Tibial artery (tissue), 4 donors: ENCODE measurements at regions not wholly inside any gene's neighbourhood (a gene's known extent, or its start where the extent isn't known, plus 50 kb on each side); places are given as distances from the start of the nearest gene placed in this dataset.

Experiments used
- DNase-seq, 2 donors: peaks; one replicate each; pipeline ENCODE4 v3.0.0-alpha.2; 2019
- H3K27ac ChIP-seq, 2 donors: fragments of 200-600 bp; sonication (generic) in 1 of 2; 1 replicate in 1 of 2; 2 replicates in 1 of 2; pipeline ENCODE4 v1.5.1; 2018 to 2019; ENCODE audit warnings: mild to moderate bottlenecking in 1 of 2
- H3K27me3 ChIP-seq, 2 donors: fragments of 200-600 bp; sonication (generic) in 1 of 2; one replicate each; pipeline versions ENCODE4 v1.5.1 to v1.6.0; 2016 to 2019
- H3K36me3 ChIP-seq, 3 donors: fragments of 200-600 bp; sonication (generic) in 2 of 3; one replicate each; pipeline ENCODE4 v1.5.1; 2016 to 2019; ENCODE audit warnings: mild to moderate bottlenecking in 2 of 3
- H3K4me1 ChIP-seq, 4 donors: fragments of 200-600 bp; sonication (generic) in 2 of 4; 1 replicate in 3 of 4; 2 replicates in 1 of 4; pipeline ENCODE4 v1.5.1; 2016 to 2019
- H3K4me3 ChIP-seq, 2 donors: fragments of 200-600 bp; sonication (generic) in 1 of 2; 1 replicate in 1 of 2; 2 replicates in 1 of 2; pipeline ENCODE4 v1.5.1; 2018 to 2019; ENCODE audit warnings: mild to moderate bottlenecking in 2 of 2
- H3K9me3 ChIP-seq, 3 donors: fragments of 200-600 bp; sonication (generic) in 1 of 3; one replicate each; pipeline ENCODE4 v1.5.1; 2016 to 2019
- CTCF ChIP-seq, 2 experiments: fragments of 200-600 bp in 1 of 2; fragments of 450-650 bp in 1 of 2; IDR thresholded peaks; one replicate each; pipeline ENCODE4 v1.5.1; 2017 to 2019; ENCODE audit warnings: antibody characterized with exemption in 2 of 2, mild to moderate bottlenecking in 1 of 2, moderate library complexity in 1 of 2
- intact Hi-C: fragments of 100-400 bp; cut with DNase I; formaldehyde crosslinking; loops from one replicate; pipeline ENCODE4 v1.15.0; 2023; ENCODE audit warnings: low total_unique reads

- intact Hi-C loops, result no loop called here
- no peaks in the 10 kb centered on the region for H3K36me3 ChIP-seq
- peaks cover 0 to 7% (median 3%) of the 10 kb centered on the region in 4 donors for H3K4me1 ChIP-seq
- H3K27ac ChIP-seq, result no peak overlapping the region
- TF ChIP-seq CTCF (IDR thresholded peaks at IDR 0.05), result no peak
- H3K9me3 ChIP-seq, result no peaks in the 10 kb centered on the region
- no peaks in the 10 kb centered on the region for H3K27me3 ChIP-seq
- no peak for DNase-seq
- no peak overlapping the region for H3K4me3 ChIP-seq
Measured at GRCh38 chr6:150687508-150687907, 87.8 kb downstream of the PLEKHG1 start.

GRCh38 chr6:150689900-150690590 lies 90.4 kb downstream of the PLEKHG1 start:
- Histone ChIP-seq H3K9me3 (no peaks in the 10 kb centered on the region), H3K27me3 (no peaks in the 10 kb centered on the region), H3K4me3 (no peak overlapping the region), H3K4me1 (peaks cover 0 to 7% (median 3%) of the 10 kb centered on the region in 4 donors), H3K36me3 (no peaks in the 10 kb centered on the region), H3K27ac (no peak overlapping the region)
- DNase-seq, result no peak
- TF ChIP-seq CTCF (IDR thresholded peaks at IDR 0.05), result no peak
- intact Hi-C loops, result no loop called here

GRCh38 chr6:150690681-150691080 lies 91.0 kb downstream of the PLEKHG1 start:
- Histone ChIP-seq H3K4me3 (no peak overlapping the region), H3K36me3 (no peaks in the 10 kb centered on the region), H3K27ac (no peak overlapping the region), H3K4me1 (peaks cover 0 to 7% (median 3%) of the 10 kb centered on the region in 4 donors), H3K9me3 (no peaks in the 10 kb centered on the region), H3K27me3 (no peaks in the 10 kb centered on the region)
- intact Hi-C loops, result no loop called here
- no peak for DNase-seq
- no peak for TF ChIP-seq CTCF (IDR thresholded peaks at IDR 0.05)

- Histone ChIP-seq H3K27ac (no peak overlapping the region), H3K4me1 (peaks cover 0 to 7% (median 3%) of the 10 kb centered on the region in 4 donors), H3K27me3 (no peaks in the 10 kb centered on the region), H3K9me3 (no peaks in the 10 kb centered on the region), H3K36me3 (no peaks in the 10 kb centered on the region), H3K4me3 (no peak overlapping the region)
- no peak for TF ChIP-seq CTCF (IDR thresholded peaks at IDR 0.05)
- no peak for DNase-seq
- intact Hi-C loops, result no loop called here
Measured at GRCh38 chr6:150691463-150691862, 91.8 kb downstream of the PLEKHG1 start.

GRCh38 chr6:150692604-150693003 lies 92.9 kb downstream of the PLEKHG1 start:
- Histone ChIP-seq H3K27ac (no peak overlapping the region), H3K4me1 (peaks cover 0 to 4% (median 2%) of the 10 kb centered on the region in 4 donors), H3K27me3 (no peaks in the 10 kb centered on the region), H3K36me3 (no peaks in the 10 kb centered on the region), H3K4me3 (no peak overlapping the region), H3K9me3 (no peaks in the 10 kb centered on the region)
- no peak for DNase-seq
- intact Hi-C loops, result no loop called here
- TF ChIP-seq CTCF (IDR thresholded peaks at IDR 0.05), result no peak
